ENCODE measurements at regions not wholly inside any gene's neighbourhood (a gene's known extent, or its start where the extent isn't known, plus 50 kb on each side); places are given as distances from the start of the nearest gene placed in this dataset.

DNA sequence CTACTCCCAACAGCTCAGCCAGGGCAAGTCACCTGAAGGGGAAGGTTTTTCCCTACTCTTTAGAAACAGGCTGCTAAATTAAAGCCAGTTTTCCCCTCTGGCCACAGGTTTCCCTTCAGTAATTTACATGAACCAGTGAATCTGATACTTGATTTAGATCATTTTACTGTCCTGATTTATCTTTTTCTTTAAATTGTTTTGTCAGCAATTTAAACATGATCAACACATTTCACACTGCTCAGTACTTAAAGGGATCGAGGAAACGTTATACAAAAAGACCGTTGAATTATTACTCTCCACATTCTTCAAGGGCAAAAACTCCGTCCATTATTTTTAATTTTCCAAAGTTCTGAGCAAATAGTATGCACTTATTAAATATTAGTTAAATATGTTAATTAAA is 1165.7 kb upstream of the GYPC start:
- DNase-seq (ENCODE audit: low read depth in 2 of 2): no peak

DNA sequence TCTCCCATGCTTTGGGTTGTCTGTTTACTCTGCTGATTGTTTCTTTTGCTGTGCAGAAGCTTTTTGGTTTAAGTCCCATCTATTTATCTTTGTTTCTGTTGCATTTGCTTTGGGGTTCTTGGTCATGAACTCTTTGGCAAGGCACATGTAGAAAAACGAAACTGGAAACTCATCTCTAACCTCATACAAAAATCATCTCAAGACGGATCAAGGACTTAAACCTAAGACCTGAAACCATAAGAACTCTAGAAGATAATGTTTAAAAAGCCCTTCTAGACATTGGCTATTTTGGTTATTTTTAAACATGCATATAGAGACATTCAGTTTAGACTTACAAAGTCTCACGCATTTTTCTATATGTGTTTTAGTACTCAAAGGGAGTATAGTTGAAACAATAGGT is 1164.3 kb upstream of the GYPC start:
- no peak for DNase-seq (ENCODE audit: low read depth in 2 of 2)

DNA sequence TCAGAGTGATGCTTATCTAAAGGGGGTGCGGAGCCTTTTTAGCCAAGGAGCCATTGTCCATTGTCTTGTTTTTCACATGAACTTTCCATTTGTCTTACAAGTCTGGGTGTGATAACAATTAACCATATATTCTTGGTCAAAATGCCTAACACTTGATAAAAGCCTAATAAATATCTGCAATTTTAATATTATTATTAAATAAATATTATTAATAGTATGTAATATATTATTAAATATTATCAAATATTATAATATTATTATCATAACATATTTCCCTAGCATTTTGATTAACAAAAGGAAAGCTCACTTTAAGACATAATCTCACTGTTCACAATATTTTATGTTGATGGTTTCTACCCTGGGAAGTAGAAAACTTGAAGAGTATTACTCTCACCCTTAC is 1143.6 kb upstream of the GYPC start:
- no peak for DNase-seq (ENCODE audit: low read depth in 2 of 2)

DNA sequence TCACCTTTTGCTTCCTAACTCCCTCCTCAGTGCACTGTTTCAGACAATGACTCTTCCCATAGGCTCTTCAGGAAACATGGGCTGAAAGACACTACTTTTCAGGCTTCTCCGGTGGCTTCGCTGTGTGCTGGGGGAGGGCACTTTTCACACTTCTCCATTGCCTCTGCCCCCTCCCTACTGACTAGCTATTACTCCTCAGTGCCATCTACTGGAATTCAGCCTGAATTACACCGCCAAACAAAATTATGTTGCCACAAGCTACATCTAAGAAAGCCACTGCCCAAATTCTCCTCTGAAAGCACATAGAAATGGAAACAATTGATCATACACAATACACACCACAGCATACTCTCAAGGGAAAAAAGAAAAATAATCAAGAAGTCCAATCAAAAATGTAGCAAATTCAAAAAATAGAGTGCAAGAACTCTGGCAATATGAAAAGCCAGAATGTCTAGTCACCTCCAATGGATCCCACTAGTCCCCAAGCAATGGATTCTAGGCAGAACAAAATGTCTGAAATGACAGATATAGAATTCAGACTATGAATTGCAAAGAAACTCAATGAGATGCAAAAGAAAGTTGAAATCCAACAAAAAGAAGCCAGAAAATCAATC is 1139.4 kb upstream of the GYPC start:
- no peak for DNase-seq (ENCODE audit: low read depth in 2 of 2)

DNA sequence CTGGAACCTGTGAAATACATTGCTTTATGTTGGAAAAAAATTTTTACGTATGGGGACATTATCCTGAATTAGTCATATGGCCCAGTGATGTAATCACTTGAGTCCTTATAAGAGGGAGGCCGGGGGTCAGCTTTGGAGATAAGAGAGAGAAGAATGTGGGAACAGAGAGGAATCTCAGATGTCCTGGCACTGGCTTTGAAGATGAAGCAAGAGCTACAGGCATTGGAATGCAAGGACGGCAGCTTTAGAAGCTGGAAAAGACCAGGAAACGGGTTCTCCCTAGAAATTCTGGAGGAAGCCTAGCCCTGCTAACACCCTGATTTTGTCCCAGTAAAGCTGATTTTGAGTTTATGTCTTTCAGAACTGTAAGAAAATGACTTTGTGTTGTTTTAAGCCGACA is 1129.9 kb upstream of the GYPC start:
- DNase-seq (ENCODE audit: low read depth in 2 of 2): no peak

DNA sequence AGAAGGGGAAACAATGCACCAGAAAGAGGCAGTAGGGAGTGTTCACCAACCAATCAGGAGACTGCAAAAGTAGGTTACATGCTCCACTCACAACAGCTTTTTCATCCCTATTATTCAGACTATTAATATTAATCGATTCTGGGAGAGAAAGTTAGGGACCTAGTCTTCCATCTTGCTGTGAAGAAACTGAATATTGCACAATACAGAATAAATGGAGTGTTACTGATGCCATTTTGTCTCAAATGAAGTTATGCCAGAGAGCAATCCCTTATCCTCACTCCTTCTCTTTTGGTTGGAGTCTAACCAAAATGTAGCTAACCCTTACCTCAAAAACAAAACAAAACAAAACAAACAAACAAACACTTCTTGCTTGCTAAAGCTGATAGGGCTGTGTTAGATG is 1120.9 kb upstream of the GYPC start:
- DNase-seq (ENCODE audit: low read depth in 2 of 2): no peak

DNA sequence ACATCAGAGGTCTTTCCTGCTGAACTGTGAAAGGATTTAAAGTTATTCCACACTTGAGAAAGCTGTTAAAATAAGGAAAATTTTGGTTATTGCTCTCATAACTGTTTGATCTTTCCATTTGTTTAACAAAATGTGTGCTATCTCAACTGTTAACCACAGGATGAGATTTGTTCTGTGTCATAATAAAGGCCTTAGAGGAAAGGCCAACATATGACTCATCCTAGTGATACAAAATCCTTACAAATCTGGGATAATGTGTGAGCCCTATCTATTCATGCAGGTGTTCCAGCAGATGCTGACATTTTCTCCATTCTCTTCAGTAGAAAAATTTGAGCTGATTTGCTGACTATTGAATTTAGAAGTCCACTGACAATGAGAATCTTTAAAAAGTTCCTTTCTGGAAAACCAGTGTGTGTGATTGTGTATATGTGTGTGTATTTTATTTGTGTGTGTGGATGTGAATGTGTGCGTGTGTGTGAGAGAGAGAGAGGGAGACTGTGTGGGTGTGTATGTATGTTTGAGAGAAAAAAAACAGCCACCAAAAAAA is 1111.9 kb upstream of the GYPC start:
- no peak for DNase-seq (ENCODE audit: low read depth in 2 of 2)

DNA sequence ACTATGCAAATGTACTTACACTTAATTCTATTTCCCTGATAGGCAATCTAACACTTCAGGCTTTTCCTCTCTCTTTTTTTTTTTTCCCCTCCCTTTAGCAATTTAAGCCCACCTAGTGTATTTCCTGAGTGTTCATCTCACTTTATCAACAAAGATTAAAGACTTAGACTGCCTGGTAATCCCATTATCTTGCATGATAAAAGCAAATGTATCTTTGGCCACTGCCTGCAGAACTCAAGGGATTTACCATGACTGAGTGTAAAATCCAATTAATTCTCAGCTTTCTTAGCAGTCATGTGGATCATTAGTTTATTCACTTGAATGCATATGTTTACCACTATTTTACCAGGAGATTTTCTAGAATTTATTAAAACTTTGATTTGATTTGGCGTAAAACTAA is 1102.2 kb upstream of the GYPC start:
- DNase-seq (ENCODE audit: low read depth in 2 of 2): no peak

DNA sequence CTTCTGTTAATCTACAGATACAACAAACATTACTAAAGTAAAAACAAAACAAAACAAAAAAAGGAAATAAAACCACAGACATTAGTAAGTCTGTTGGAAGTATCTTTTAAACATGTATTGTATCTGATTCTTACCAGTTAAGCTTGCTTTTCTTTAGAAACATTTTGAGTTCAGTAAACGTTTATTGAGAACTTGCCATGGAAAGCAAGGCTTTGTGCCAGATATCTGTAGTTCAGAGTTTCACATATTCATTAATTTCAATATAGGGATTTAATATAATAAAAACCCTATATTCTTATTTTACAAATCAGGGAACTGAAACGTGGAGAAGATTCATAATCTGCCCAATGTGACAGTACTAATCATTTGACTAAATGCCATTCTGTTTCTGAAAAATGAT is 1101.0 kb upstream of the GYPC start:
- DNase-seq (ENCODE audit: low read depth in 2 of 2): no peak

DNA sequence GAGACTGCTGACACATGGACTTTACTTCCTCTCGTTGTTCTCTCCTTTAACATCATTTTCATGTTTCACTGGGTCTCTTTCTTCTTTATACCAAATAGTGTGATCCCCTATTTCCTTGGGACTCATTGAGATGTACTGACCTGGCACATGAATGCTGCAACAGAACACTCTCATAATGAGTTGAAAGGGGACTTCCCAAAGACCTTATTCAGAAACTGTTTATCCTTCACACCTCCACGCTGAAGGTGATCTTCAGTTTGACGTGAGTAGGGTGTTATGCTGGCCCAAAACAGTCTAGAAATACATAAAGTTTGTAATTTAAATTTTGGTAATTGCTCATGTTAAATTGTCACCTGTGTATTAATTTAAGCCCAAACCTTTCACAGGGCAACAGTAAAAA is 1096.8 kb upstream of the GYPC start:
- no peak for DNase-seq (ENCODE audit: low read depth in 2 of 2)

DNA sequence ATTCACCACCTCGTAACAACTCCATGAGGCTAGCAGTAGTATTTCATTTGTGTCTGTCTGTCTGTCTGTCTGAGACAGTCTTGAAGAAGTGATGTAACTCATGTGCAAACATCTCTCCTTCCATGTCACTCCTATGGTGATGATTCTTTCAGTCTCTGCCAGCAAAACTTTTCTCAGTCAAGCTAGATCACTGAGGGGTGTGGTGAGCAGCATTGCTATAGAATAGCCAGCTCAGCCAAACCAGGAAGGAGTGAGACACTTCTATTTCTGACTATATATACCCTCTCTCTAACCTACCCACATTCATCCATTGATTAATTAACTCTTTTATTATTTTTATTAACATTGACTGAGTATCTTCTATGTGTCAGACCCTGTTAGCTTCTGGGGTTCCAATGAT is 1095.1 kb upstream of the GYPC start:
- no peak for DNase-seq (ENCODE audit: low read depth in 2 of 2)

DNA sequence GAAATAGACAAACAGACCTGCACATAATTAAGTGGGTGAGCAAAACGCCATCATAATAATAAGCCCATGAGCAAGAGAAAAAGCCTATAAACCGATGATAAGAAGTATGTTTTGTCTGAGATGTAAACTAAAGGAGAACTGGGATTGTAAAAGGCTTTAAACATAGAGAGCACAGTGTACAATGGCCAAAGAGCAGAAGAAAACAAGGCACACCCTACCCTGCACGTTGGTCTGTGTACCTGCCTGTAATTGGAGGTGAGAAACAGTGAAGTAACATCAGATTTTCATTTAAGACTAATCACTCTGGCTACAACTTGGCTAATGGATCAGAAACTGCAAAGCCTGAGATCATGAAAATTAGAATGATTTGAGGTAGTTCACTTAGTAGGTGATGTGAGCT is 1094.7 kb upstream of the GYPC start:
- no peak for DNase-seq (ENCODE audit: low read depth in 2 of 2)

DNA sequence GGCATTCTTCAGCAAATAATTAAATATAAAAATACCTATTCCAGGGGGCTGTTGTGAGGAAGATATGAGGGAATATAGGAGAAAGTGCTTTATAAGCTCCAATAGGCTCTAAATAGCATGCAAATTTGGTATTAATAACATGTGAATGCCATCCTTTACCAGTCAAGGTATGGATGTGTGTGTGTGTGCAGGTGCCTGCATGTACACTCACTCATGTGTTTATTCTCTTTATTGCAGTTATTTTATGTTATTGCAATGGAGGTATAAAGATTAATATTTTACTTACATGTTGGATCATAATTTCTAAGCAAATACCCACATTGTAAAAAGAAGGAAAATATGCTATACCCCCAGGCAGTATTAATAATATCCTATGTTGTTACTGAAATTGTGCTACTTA is 1093.0 kb upstream of the GYPC start:
- no peak for DNase-seq (ENCODE audit: low read depth in 2 of 2)

DNA sequence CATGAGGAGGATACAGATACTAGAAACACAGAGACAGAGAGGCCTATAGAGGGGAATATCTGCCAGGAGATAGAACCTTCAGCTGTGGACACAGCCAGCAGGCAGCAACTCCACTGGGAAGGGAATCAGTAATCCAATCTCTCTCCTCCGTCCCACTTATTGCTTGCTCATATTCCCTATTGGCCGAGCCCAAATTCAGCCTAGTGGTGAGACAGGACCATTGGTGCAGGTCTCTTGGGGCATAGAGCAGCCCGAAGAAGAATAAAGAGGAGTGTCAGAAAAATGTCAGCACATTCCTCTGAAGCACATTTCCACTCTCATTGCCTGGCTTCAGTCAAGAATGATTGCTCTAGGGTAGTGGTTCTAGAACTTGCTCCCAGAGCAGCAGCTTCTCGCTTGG is 1091.5 kb upstream of the GYPC start:
- no peak for DNase-seq (ENCODE audit: low read depth in 2 of 2)

DNA sequence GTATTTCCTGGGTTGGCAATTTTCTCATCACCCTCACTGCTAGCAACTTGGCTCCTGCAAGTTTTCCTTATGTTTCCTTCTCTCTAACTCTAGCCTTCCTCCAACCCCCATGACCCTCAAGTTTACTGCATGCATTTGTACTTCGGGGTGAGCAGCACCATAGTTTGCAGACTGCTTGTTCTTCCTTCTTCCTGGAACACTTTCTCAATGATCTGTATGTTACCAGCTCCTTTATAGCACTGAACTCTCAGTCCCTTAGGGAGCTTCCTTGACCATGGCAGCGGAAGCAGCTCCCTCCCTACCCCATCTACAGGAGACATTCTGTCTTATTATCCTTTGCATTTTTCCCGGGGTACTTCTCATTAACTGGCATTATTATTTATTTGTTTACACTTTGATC is 1089.5 kb upstream of the GYPC start:
- DNase-seq (ENCODE audit: low read depth in 2 of 2): no peak

DNA sequence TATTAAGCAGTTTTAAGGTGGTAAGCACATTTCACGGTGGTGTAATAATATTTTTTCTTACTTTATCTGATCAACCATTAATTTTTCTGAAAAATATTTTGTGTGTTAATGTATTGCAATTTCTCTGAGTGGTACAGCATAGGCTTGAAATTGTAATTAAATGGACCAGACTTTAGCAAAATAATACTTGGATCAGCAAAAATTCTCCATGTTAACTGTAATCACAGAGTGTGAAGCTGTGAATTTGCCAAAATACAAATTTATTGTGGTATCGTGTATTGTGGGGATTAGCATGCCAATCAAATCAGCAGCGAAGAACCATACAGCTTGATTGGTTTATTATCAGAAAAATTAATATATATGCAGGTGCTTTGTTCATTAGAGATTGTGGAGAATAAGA is 1088.9 kb upstream of the GYPC start:
- DNase-seq (ENCODE audit: low read depth in 2 of 2): no peak

DNA sequence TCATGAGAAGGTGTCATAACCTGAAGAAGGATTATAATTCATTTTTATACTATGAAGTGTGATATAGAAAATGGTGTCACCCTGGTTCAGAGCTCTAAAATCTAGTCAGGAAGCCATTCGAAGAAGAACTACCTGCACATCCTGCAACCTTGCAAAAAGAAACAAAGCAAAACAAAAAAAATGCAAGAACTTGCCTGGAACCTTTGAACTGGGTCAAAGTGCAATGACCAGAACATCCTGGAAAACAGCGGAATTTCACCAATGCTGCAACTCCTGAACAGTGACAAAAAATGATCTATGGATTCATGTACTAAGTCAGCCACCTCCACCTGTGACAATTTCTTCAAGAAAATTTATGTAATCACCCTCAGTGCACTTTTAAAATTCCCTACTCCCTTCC is 1083.3 kb upstream of the GYPC start:
- no peak for DNase-seq (ENCODE audit: low read depth in 2 of 2)

DNA sequence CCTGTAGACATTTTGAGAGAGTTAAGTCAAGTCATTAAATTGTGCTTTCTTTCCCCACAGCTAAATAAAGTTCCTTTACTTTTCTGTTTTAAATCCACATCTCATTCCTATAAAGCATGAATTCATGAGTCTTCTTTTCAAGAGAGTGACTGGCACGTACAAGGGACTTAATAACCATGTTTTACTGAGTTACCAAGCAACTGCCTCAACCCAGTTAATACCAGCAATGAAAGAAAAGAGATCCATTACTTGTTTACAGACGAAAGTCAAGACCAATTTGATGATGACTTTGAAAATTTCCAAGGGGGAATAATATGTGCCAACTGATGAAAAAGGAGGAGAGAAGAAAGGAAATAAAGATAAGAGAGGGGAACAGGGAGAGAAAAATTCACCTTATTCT is 1082.5 kb upstream of the GYPC start:
- DNase-seq (ENCODE audit: low read depth in 2 of 2): no peak

DNA sequence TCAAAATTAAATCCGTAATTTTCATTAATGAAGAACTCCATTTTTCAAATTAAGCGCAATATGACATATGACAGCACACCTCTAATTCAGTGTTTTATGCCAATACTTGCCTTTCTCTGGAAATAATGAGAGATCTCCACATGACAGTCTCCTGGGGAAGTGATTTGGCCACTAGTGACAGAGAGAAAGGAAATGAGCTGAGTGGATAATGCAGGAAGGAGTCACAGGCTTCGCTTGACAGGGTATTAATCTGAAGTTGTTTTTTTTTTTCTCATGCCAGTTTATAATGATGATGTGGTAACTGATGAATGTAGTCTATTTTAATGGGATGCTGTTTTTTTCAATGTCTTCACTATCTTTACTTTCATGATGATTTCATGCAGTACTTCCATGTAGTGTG is 1079.4 kb upstream of the GYPC start:
- DNase-seq (ENCODE audit: low read depth in 2 of 2): no peak

DNA sequence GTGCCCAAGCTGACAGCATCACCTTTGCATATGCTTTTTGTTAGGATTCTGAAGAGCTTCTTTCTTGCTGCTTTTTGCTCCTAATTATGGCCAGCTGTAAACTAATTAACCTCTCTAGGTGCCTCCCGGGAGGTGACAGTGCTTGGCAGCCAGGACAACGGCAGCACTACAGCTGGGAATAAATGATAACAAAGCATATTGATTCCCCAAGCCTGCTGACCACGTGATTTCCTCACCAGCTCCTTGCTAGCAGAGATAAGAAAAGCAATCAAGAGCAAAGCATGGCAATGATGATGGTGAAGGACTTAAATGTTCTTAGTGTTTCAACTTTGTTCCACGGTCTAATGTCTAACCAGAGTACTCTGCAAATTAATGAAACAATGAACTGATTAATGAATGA is 1074.4 kb upstream of the GYPC start:
- no peak for DNase-seq (ENCODE audit: low read depth in 2 of 2)

DNA sequence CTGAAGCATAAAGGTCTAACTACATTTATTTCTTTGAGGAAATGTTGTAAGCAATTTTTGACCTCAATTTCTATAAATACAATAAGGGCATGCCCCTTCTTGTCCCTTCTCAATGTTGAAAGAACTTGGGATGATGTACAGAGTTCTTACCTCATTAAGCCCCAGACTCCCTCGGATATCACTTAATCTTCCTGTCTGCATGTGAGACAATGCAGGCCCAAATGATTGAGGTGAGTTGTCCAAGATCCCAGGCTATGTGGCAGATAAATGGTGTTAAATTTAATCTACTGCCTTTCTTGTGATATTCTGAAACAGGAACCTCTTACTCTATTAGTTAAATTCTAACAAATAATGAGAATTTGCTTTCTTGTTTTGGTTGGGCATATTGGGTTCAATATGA is 1073.4 kb upstream of the GYPC start:
- DNase-seq (ENCODE audit: low read depth in 2 of 2): no peak

DNA sequence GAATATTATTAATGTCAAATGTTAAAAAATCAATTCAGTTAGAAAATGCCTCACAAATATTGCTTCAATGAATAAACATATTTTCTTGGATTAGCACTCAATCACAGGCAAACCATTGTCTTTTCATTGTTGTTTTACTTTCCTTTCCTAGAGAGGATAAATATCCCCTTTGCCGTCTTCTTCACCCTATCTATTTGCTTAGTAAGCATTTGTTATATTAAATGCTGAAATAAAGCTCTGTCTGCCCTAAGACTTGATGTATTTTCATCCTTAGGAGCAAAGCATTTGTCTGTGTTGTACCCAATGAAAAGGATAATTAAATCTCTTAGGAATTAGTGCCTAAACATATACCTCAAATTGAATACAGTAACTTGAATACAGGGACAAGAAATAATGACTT is 1071.2 kb upstream of the GYPC start:
- no peak for DNase-seq (ENCODE audit: low read depth in 2 of 2)

DNA sequence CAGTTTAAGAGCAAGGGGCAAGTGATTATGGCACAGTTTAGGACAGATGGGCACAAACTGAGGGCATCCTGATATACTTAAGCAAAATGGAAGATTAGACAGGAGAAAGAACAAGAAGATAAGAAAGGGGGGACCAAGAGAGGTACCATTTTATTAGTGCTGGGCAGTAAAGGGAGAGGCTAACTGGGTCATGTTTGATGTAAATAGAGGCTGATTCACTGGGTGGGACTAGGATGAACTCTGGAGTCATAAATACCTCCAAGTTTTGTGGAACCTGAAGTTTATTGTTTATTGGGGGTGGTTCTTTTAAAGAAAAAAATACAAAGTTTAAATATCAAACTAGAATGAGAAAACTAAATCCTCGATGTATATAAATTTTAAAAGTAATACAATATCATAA is 1067.2 kb upstream of the GYPC start:
- DNase-seq (ENCODE audit: low read depth in 2 of 2): no peak

DNA sequence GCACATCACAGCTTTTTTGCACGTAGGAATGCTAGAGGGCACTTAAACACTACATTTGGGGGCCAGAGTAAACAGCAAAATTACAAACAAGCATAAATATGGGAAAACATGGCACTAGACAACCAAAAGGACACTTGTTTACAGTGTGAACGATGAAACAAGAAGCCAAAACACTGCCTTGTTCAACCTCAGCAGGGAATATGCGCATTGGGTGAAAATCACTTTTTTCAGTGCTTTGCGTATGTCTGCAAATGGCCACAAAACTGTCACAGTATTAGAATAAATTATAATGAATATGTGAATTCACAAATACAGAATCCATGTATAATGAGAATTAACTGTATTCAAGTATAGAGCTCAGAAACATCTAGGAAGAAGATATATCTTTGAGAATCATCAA is 1064.0 kb upstream of the GYPC start:
- DNase-seq (ENCODE audit: low read depth in 2 of 2): no peak

DNA sequence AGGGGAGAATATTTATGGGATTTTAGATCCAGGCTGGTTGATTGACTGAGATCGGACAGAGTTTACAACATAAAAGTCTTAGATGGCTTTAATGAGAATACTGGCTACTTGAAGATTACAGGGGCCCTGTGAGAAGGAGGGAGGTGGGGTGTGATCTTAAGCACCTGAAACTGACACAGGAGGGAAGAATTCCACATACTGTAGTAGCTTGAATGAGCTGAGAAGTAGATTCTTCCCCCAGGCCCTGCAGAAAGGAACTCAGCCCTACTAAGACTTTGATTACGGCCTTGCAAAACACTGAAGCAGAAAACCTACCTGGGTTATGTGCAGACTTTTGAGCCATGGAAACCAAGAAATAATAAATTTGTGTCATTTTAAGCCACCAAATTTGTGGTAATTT is 1062.9 kb upstream of the GYPC start:
- no peak for DNase-seq (ENCODE audit: low read depth in 2 of 2)

Measured in stimulated activated CD8-positive, alpha-beta memory T cell treated with anti-CD3 and anti-CD28 coated beads, Interleukin-7, amount 100 ng/mL, for 1 hour (primary cell).